PC-3 (cell line): ENCODE measurements at regions not wholly inside any gene's neighbourhood (a gene's known extent, or its start where the extent isn't known, plus 50 kb on each side); places are given as distances from the start of the nearest gene placed in this dataset.

Experiments used
- ATAC-seq: fragments of 200-7000 bp; cut with Tn5 transposase; 2 replicates; pipeline ENCODE4 v1.9.1; 2020; ENCODE audit warnings: mild to moderate bottlenecking, moderate library complexity
- BruUV-seq: library from RNA; stranded (reverse); fragments of 400-500 nt; replicated peaks from 2 replicates; lab custom pipeline; 2021; lab: Mats Ljungman, UMichigan
- CTCF ChIA-PET: fragments of 300-600 bp; sonication (Branson Sonifier 250); formaldehyde crosslinking; loops from one replicate; lab custom pipeline; 2022; ENCODE audit warnings: antibody characterized with exemption; lab: Charles Lee
- POLR2A ChIA-PET: fragments of 300-600 bp; sonication (Branson Sonifier 250); formaldehyde crosslinking; loops from one replicate; lab custom pipeline; 2022; ENCODE audit warnings: antibody characterized with exemption; ENCODE audit not compliant: unreplicated experiment; lab: Charles Lee
- DNase-seq: peaks from one replicate; pipeline ENCODE4 v3.0.0-alpha.2; 2015
- H2AFZ ChIP-seq: fragments of 300-600 bp; sonication (generic); 2 replicates; pipeline ENCODE4 v1.6.0; 2016; ENCODE audit warnings: antibody characterized with exemption, low read length
- H3F3A ChIP-seq: fragments of 300-600 bp; sonication (generic); one replicate; pipeline ENCODE4 v1.6.0; 2017; ENCODE audit warnings: antibody characterized with exemption, low read length, control low read depth, mild to moderate bottlenecking; ENCODE audit not compliant: unreplicated experiment
- H3K27ac ChIP-seq: fragments of 300-600 bp; sonication (generic); 2 replicates; pipeline ENCODE4 v1.5.1; 2016; ENCODE audit warnings: mild to moderate bottlenecking, low read length
- H3K27me3 ChIP-seq: fragments of 300-600 bp; sonication (generic); 2 replicates; pipeline ENCODE4 v1.6.1; 2016; ENCODE audit warnings: low read length, mixed read lengths
- H3K36me3 ChIP-seq: fragments of 300-600 bp; sonication (generic); 2 replicates; pipeline ENCODE4 v1.6.1; 2016; ENCODE audit warnings: low read depth, mixed run types, low read length, mixed read lengths
- H3K4me1 ChIP-seq: fragments of 300-600 bp; sonication (generic); 2 replicates; pipeline ENCODE4 v1.5.1; 2016; ENCODE audit warnings: low read length; ENCODE audit not compliant: insufficient read depth
- H3K4me2 ChIP-seq: fragments of 300-600 bp; sonication (generic); 2 replicates; pipeline ENCODE4 v1.6.0; 2016; ENCODE audit warnings: low read length
- H3K4me3 ChIP-seq: fragments of 300-600 bp; sonication (generic); 2 replicates; pipeline ENCODE4 v1.5.1; 2016; ENCODE audit warnings: mild to moderate bottlenecking, low read length, mixed read lengths
- H3K79me2 ChIP-seq: fragments of 300-600 bp; sonication (generic); 2 replicates; pipeline ENCODE4 v1.6.1; 2017; ENCODE audit warnings: low read length, mixed read lengths
- H3K9ac ChIP-seq: fragments of 300-600 bp; sonication (generic); 2 replicates; pipeline ENCODE4 v1.6.0; 2016; ENCODE audit warnings: mild to moderate bottlenecking, low read length
- H3K9me2 ChIP-seq: fragments of 300-600 bp; sonication (generic); replicated peaks from 2 replicates; pipeline ENCODE4 v1.6.1; 2016; ENCODE audit warnings: mixed run types, low read length, mixed read lengths
- H3K9me3 ChIP-seq: fragments of 300-600 bp; sonication (generic); 2 replicates; pipeline ENCODE4 v1.6.1; 2016; ENCODE audit warnings: low read length, mixed read lengths
- H4K20me1 ChIP-seq: fragments of 300-600 bp; sonication (generic); 2 replicates; pipeline ENCODE4 v1.6.1; 2016; ENCODE audit warnings: low read length, mixed read lengths
- EZH2 ChIP-seq: fragments of 300-600 bp; sonication (generic); IDR thresholded peaks from one replicate; pipeline ENCODE4 v1.6.1; 2017; ENCODE audit warnings: antibody characterized with exemption, mild to moderate bottlenecking, low read length; ENCODE audit not compliant: unreplicated experiment
- EZH2phosphoT487 ChIP-seq: fragments of 300-600 bp; sonication (generic); IDR thresholded peaks from 2 replicates; pipeline ENCODE4 v1.6.1; 2018; ENCODE audit warnings: mild to moderate bottlenecking, antibody characterized with exemption, low read length, borderline replicate concordance
- intact Hi-C: fragments of 100-400 bp; cut with micrococcal nuclease; formaldehyde crosslinking; loops from 2 replicates; pipeline ENCODE4 v1.9.0; 2023
- TF ChIP-seq, protein P1 (sequence below): fragments of 300-600 bp; sonication (generic); conservative IDR thresholded peaks from 2 replicates; pipeline ENCODE4 v1.5.1; 2017; ENCODE audit warnings: antibody characterized with exemption, low read depth, mild to moderate bottlenecking, low read length

GRCh38 chr7:119270644-119271043, 1002.3 kb upstream of the KCND2 start:
- no peak overlapping the region for H3K4me2 ChIP-seq
- H3K4me1 ChIP-seq, result peaks cover 15% of the 10 kb centered on the region
- no peak overlapping the region for H3K9ac ChIP-seq
- H4K20me1 ChIP-seq, result no peaks in the 10 kb centered on the region
- CTCF ChIA-PET, result no interaction called here
- intact Hi-C loops, result loop anchor here (1.0 to 5.0 kb wide), 7 partner anchors 212 to 1002 kb away; no protein-coding TSS in a partner anchor
- POLR2A ChIA-PET, result no interaction called here
- no peak overlapping the region for H3K4me3 ChIP-seq
- no peaks in the 10 kb centered on the region for H3K9me2 ChIP-seq
- H3K36me3 ChIP-seq, result no peaks in the 10 kb centered on the region
- H2AFZ ChIP-seq, result peak overlapping the region; percentile 51
- no peaks in the 10 kb centered on the region for H3K27me3 ChIP-seq
- no TSS peak for BruUV-seq
- no peaks in the 10 kb centered on the region for H3K79me2 ChIP-seq
- peak; percentile 67 for DNase-seq
- H3F3A ChIP-seq, result no peaks in the 10 kb centered on the region
- no peaks in the 10 kb centered on the region for H3K9me3 ChIP-seq
- TF ChIP-seq EZH2, result no peak
- peak; percentile 92 for ATAC-seq
- peak overlapping the region; percentile 57 for H3K27ac ChIP-seq

DNA sequence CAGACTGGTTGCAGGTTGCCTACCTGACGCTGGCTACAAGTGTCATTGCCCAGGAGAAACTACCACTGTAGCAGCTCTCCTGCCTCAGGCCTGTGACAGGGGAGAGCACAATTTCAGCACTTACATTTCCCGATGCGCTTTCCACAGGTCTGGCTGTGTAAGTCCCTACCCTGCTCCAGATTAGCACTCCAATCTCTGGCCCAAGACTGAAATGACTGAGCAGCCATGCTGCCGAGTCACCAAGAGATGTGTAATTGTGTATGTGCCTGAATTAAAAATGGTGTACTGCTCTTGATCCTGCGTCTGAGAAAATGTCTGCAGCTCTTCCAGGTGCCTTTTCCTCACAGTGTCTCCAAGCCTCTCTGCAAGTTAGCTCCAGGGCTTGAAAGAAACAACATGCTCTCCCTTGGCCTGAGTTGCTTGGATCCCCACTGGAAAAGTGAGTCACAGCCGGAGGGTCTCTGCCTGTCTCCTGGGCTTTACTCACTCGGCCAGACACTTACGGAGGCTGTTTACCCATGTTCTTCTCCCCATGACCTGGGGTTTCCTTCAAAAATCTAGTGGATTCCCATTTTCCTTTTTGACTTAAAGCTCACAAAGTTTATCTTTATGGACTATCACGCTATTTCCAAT, 1001.7 kb upstream of the KCND2 start:
- DNase-seq (no peak), ATAC-seq (no peak)
- BruUV-seq, result no TSS peak
- peak overlapping the region; percentile 51; the same call in 1 of the 2 replicates for H2AFZ ChIP-seq
- no peaks in the 10 kb centered on the region for H3K9me2 ChIP-seq
- H3K9ac ChIP-seq, result no peak overlapping the region; the same call in 1 of the 2 replicates
- no peaks in the 10 kb centered on the region for H3K36me3 ChIP-seq
- ChIA-PET CTCF (interaction anchor here (0.6 kb wide), 1 partner anchor 1248 kb away, joined by 3 read pairs; no protein-coding TSS in a partner anchor), POLR2A (no interaction called here)
- intact Hi-C loops, result loop anchor here (2.0 to 5.0 kb wide), 5 partner anchors 211 to 664 kb away; no protein-coding TSS in a partner anchor
- H3K4me2 ChIP-seq, result no peak overlapping the region
- TF ChIP-seq EZH2phosphoT487, result no peak
- TF ChIP-seq, protein P1, sequence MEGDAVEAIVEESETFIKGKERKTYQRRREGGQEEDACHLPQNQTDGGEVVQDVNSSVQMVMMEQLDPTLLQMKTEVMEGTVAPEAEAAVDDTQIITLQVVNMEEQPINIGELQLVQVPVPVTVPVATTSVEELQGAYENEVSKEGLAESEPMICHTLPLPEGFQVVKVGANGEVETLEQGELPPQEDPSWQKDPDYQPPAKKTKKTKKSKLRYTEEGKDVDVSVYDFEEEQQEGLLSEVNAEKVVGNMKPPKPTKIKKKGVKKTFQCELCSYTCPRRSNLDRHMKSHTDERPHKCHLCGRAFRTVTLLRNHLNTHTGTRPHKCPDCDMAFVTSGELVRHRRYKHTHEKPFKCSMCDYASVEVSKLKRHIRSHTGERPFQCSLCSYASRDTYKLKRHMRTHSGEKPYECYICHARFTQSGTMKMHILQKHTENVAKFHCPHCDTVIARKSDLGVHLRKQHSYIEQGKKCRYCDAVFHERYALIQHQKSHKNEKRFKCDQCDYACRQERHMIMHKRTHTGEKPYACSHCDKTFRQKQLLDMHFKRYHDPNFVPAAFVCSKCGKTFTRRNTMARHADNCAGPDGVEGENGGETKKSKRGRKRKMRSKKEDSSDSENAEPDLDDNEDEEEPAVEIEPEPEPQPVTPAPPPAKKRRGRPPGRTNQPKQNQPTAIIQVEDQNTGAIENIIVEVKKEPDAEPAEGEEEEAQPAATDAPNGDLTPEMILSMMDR, result no peak
- no peak for TF ChIP-seq EZH2
- H3K27ac ChIP-seq, result peak overlapping the region; percentile 57
- H3K9me3 ChIP-seq, result no peaks in the 10 kb centered on the region
- peaks cover 15% of the 10 kb centered on the region for H3K4me1 ChIP-seq
- H3F3A ChIP-seq, result no peaks in the 10 kb centered on the region
- no peak overlapping the region for H3K4me3 ChIP-seq
- H3K27me3 ChIP-seq, result no peaks in the 10 kb centered on the region
- no peaks in the 10 kb centered on the region for H3K79me2 ChIP-seq
- H4K20me1 ChIP-seq, result no peaks in the 10 kb centered on the region

GRCh38 chr7:119281181-119281846, 991.7 kb upstream of the KCND2 start:
- H3K36me3 ChIP-seq, result no peaks in the 10 kb centered on the region
- H3K4me1 ChIP-seq, result no peaks in the 10 kb centered on the region
- H2AFZ ChIP-seq, result no peak overlapping the region
- TF ChIP-seq, protein P1, result no peak
- TF ChIP-seq EZH2, result no peak
- TF ChIP-seq EZH2phosphoT487, result no peak
- H3F3A ChIP-seq, result no peaks in the 10 kb centered on the region
- no peaks in the 10 kb centered on the region for H3K9me2 ChIP-seq
- ATAC-seq (no peak), DNase-seq (no peak)
- BruUV-seq, result no TSS peak
- H3K27me3 ChIP-seq, result no peaks in the 10 kb centered on the region
- H3K9me3 ChIP-seq, result no peaks in the 10 kb centered on the region
- H3K4me2 ChIP-seq, result no peak overlapping the region
- POLR2A ChIA-PET, result interaction anchor here (0.7 kb wide), 1 partner anchor 76 kb away, joined by 5 read pairs; no protein-coding TSS in a partner anchor
- intact Hi-C loops, result no loop called here
- H3K27ac ChIP-seq, result no peak overlapping the region
- no peak overlapping the region for H3K9ac ChIP-seq
- CTCF ChIA-PET, result no interaction called here
- no peak overlapping the region for H3K4me3 ChIP-seq
- no peaks in the 10 kb centered on the region for H3K79me2 ChIP-seq
- no peaks in the 10 kb centered on the region for H4K20me1 ChIP-seq
